ENCODE measurements at regions not wholly inside any gene's neighbourhood (a gene's known extent, or its start where the extent isn't known, plus 50 kb on each side); places are given as distances from the start of the nearest gene placed in this dataset.

- DNase-seq = no peak
- Histone ChIP-seq H3K4me1 (ENCODE audit: low read length) (no peaks in the 10 kb centered on the region), H3K4me2 (ENCODE audit: low read depth, low read length) (no peak overlapping the region), H3K9me3 (replicated peaks; ENCODE audit: insufficient read depth, low read length) (no peaks in the 10 kb centered on the region), H3K9me2 (replicated peaks; ENCODE audit: insufficient read depth, low read length) (no peaks in the 10 kb centered on the region), H3K4me3 (ENCODE audit: low read length) (no peak overlapping the region), H3K27me3 (replicated peaks; ENCODE audit: insufficient read depth, low read length) (no peaks in the 10 kb centered on the region), H3K9ac (ENCODE audit: low read length) (no peak overlapping the region), H3K36me3 (replicated peaks; ENCODE audit: insufficient read depth, low read length) (no peaks in the 10 kb centered on the region), H3K27ac (ENCODE audit: low read length) (no peak overlapping the region), H4K20me1 (ENCODE audit: insufficient read depth, low read length) (no peaks in the 10 kb centered on the region), H2AFZ (ENCODE audit: low read length) (no peak overlapping the region), H3K79me2 (ENCODE audit: low read length) (no peaks in the 10 kb centered on the region), H3F3A (ENCODE audit: insufficient read depth, low read length) (no peaks in the 10 kb centered on the region)
- TF ChIP-seq CTCF (IDR thresholded peaks at IDR 0.05; ENCODE audit: low read length) = no peak
- no peak for TF ChIP-seq EZH2phosphoT487 (IDR thresholded peaks at IDR 0.05; ENCODE audit: low read length)
- no peak for TF ChIP-seq EZH2 (optimal IDR thresholded peaks at IDR 0.05; ENCODE audit: low read depth, low read length)
These were observed 427.2 kb upstream of the THBS1 start for GRCh38 chr15:39153716-39154115.

GRCh38 chr15:39154227-39154638, 426.6 kb upstream of the THBS1 start:
- Histone ChIP-seq H3K9me2 (replicated peaks; ENCODE audit: insufficient read depth, low read length) (no peaks in the 10 kb centered on the region), H3K36me3 (replicated peaks; ENCODE audit: insufficient read depth, low read length) (no peaks in the 10 kb centered on the region), H3F3A (ENCODE audit: insufficient read depth, low read length) (no peaks in the 10 kb centered on the region), H3K27me3 (replicated peaks; ENCODE audit: insufficient read depth, low read length) (no peaks in the 10 kb centered on the region), H3K9me3 (replicated peaks; ENCODE audit: insufficient read depth, low read length) (no peaks in the 10 kb centered on the region), H4K20me1 (ENCODE audit: insufficient read depth, low read length) (no peaks in the 10 kb centered on the region), H2AFZ (ENCODE audit: low read length) (no peak overlapping the region), H3K4me1 (ENCODE audit: low read length) (no peaks in the 10 kb centered on the region), H3K4me2 (ENCODE audit: low read depth, low read length) (no peak overlapping the region), H3K4me3 (ENCODE audit: low read length) (no peak overlapping the region), H3K27ac (ENCODE audit: low read length) (no peak overlapping the region), H3K9ac (ENCODE audit: low read length) (no peak overlapping the region), H3K79me2 (ENCODE audit: low read length) (no peaks in the 10 kb centered on the region)
- DNase-seq = no peak
- TF ChIP-seq EZH2 (optimal IDR thresholded peaks at IDR 0.05; ENCODE audit: low read depth, low read length) (no peak), EZH2phosphoT487 (IDR thresholded peaks at IDR 0.05; ENCODE audit: low read length) (no peak), CTCF (IDR thresholded peaks at IDR 0.05; ENCODE audit: low read length) (no peak)

GRCh38 chr15:39154776-39155175, 426.1 kb upstream of the THBS1 start:
- Histone ChIP-seq H3K9me2 (replicated peaks; ENCODE audit: insufficient read depth, low read length) (no peaks in the 10 kb centered on the region), H3F3A (ENCODE audit: insufficient read depth, low read length) (no peaks in the 10 kb centered on the region), H3K27me3 (replicated peaks; ENCODE audit: insufficient read depth, low read length) (no peaks in the 10 kb centered on the region), H3K9me3 (replicated peaks; ENCODE audit: insufficient read depth, low read length) (no peaks in the 10 kb centered on the region), H3K27ac (ENCODE audit: low read length) (no peak overlapping the region), H3K4me3 (ENCODE audit: low read length) (no peak overlapping the region), H3K36me3 (replicated peaks; ENCODE audit: insufficient read depth, low read length) (no peaks in the 10 kb centered on the region), H2AFZ (ENCODE audit: low read length) (no peak overlapping the region), H3K79me2 (ENCODE audit: low read length) (no peaks in the 10 kb centered on the region), H4K20me1 (ENCODE audit: insufficient read depth, low read length) (no peaks in the 10 kb centered on the region), H3K9ac (ENCODE audit: low read length) (no peak overlapping the region), H3K4me1 (ENCODE audit: low read length) (no peaks in the 10 kb centered on the region), H3K4me2 (ENCODE audit: low read depth, low read length) (no peak overlapping the region)
- TF ChIP-seq EZH2phosphoT487 (IDR thresholded peaks at IDR 0.05; ENCODE audit: low read length) (no peak), EZH2 (optimal IDR thresholded peaks at IDR 0.05; ENCODE audit: low read depth, low read length) (no peak), CTCF (IDR thresholded peaks at IDR 0.05; ENCODE audit: low read length) (no peak)
- DNase-seq = no peak

Data from MM.1S (cell line).